Bronchial epithelial cell (primary cell): ENCODE measurements at regions not wholly inside any gene's neighbourhood (a gene's known extent, or its start where the extent isn't known, plus 50 kb on each side); places are given as distances from the start of the nearest gene placed in this dataset.
"Not testable (repeated sequence)": the region's sequence is repeated elsewhere in the genome, so short reads cannot be mapped to it uniquely, and the experiment has no call there.

ENCODE experiments used
- DNase-seq: peaks from one replicate; pipeline ENCODE4 v3.0.0-alpha.2; 2010; ENCODE audit warnings: low read depth
- FAIRE-seq: peaks from 2 replicates; lab custom pipeline; 2011; peaks lifted over from hg19 to GRCh38; lab: Jason Lieb, UNC
- H3K27me3 ChIP-seq: 2 replicates; pipeline ENCODE4 v1.5.1; 2011; ENCODE audit warnings: low read length; ENCODE audit not compliant: control insufficient read depth, insufficient read depth
- H3K36me3 ChIP-seq: 2 replicates; pipeline ENCODE4 v1.5.1; 2011; ENCODE audit warnings: low read length; ENCODE audit not compliant: control insufficient read depth, insufficient read depth
- H3K4me3 ChIP-seq: 2 replicates; pipeline ENCODE4 v1.5.1; 2011; ENCODE audit warnings: mild to moderate bottlenecking, low read depth, low read length, control low read depth
- TF ChIP-seq, protein P1 (sequence below): IDR thresholded peaks from 2 replicates; pipeline ENCODE4 v1.5.1; 2011; ENCODE audit warnings: mild to moderate bottlenecking, moderate library complexity, low read length, control low read depth, inconsistent platforms; ENCODE audit not compliant: insufficient read depth, severe bottlenecking

DNA sequence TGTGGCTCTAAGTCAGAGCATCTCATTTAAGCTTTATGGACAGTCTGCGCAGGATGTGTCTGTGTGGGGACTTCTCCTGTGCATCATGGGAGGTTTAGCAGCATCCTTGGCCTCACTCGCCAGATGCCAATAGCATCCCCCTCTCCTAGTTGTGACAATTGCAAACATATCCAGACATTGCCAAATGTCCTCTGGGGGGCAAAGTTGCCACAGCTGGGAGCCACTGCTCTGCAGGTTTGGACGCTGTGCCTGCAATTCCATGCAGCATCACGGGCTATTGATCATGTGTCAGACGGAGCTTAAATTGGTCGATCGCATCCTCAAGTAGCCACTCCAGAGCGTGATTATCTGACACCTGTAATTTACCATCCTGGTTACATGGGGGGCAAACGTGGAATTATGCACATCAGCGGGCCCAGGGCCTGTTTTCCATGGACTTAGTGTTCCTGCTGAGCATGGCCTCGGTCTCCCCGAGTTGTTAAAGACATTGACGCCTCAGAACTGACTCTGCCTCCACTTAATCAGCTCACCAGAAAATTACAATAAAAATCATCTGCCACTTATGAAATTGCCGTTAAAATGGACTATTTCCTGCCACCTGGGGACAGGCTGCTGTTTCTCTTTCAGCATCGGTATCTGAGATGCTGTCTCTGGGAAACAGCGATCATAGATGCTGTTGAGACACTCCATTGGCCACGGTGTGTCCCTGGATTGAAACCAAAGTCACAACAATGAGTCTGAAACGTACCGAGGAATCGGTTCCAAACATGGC lies 191.9 kb upstream of the SULF2 start:
- not testable (repeated sequence) for H3K27me3 ChIP-seq, H3K4me3 ChIP-seq, DNase-seq, H3K36me3 ChIP-seq, FAIRE-seq

DNA sequence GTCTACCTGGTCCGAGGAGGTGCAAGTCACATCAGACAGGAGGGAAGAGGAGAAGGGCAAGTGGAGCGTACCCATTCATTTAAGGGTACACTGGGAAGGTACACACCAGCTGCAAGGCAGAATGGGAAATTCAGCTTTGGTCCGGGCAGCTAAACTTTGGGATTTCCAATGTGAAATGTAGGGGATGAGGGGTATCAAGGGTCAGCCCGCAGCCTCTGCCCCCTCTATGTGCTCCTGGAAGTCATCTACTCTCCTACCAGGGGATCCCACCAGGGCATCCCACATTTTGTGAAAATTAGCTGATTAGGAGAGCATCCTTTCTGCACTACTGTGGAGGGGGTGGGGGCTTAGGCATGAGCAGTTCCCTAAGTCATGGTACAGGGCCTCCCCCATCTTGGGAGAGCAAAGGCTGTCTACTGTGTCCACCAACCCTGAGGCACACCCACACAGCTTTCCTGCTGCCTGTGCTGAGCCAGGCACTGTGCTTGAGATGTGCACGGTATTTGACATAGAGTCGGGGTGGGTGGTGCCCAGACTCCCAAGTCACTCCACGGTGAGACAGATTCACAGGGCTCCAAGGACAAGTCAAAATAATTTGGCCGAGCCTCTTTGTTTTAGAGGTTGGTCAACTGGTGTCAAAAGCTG lies 189.1 kb upstream of the SULF2 start:
- no peak for FAIRE-seq
- TF ChIP-seq, protein P1, sequence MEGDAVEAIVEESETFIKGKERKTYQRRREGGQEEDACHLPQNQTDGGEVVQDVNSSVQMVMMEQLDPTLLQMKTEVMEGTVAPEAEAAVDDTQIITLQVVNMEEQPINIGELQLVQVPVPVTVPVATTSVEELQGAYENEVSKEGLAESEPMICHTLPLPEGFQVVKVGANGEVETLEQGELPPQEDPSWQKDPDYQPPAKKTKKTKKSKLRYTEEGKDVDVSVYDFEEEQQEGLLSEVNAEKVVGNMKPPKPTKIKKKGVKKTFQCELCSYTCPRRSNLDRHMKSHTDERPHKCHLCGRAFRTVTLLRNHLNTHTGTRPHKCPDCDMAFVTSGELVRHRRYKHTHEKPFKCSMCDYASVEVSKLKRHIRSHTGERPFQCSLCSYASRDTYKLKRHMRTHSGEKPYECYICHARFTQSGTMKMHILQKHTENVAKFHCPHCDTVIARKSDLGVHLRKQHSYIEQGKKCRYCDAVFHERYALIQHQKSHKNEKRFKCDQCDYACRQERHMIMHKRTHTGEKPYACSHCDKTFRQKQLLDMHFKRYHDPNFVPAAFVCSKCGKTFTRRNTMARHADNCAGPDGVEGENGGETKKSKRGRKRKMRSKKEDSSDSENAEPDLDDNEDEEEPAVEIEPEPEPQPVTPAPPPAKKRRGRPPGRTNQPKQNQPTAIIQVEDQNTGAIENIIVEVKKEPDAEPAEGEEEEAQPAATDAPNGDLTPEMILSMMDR: no peak

DNA sequence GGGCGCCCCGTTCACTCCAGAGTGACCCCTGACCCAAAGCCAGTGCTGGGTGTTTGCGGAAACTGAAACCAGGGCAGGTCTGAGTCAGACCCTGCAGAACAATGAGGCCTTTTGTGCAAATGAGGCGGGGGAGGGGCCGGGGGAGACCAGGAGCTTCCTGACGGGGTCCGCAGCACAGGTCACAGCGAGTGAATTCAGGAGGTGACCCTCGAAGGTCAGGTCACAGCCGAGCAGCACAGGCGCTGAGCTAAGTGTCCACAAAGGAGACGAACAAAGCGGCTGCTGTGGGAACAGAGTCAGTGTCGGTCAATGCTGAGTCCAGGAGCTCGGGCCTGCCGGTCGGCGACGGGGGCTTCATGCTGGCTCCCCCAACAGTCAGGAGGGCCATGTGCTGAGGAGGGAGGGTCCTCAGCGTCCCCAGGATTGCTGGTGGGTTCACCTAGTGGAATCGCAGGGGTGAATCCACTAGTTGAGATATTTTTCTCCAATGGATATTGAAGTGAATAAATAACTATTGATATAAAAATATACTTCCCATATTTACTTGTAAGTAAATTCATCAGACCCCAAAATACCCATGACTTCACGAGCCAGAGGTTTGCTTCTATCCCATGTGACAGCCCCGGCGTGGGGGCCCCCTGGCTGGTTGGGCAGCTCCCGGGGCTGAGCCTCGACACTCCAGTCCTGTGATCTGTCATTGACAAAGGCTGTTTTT lies 188.4 kb upstream of the SULF2 start:
- Histone ChIP-seq H3K4me3 (no peak overlapping the region), H3K27me3 (no peaks in the 10 kb centered on the region), H3K36me3 (no peaks in the 10 kb centered on the region)
- TF ChIP-seq, protein P1: no peak
- no peak for FAIRE-seq
- no peak for DNase-seq

More for the DNA sequence above, 189.1 kb upstream of the SULF2 start:
- no peak overlapping the region for H3K4me3 ChIP-seq
- H3K27me3 ChIP-seq: no peaks in the 10 kb centered on the region
- no peak for DNase-seq
- no peaks in the 10 kb centered on the region for H3K36me3 ChIP-seq

DNA sequence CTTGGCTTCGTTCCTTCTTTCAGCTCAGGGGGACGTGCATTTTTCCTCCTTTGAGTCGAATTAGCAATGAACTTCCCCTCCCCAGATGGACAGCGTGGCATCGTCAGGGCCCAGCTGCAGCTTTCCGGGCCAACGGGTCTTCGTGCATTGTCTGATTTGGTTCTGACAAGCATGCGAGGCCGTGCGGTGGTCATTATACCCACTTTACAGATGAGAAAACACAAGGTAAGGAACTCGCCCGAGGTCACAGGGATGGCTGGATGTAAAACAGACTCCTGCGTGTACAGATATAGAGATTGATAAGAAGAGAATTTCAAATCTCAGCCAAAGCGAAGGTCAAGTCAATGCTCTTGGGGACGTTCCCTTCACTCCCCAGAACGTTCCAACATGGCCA lies 187.6 kb upstream of the SULF2 start:
- DNase-seq (no peak), FAIRE-seq (no peak)
- H3K4me3 ChIP-seq: no peak overlapping the region
- H3K27me3 ChIP-seq: no peaks in the 10 kb centered on the region
- no peaks in the 10 kb centered on the region for H3K36me3 ChIP-seq
- TF ChIP-seq, protein P1: no peak

DNA sequence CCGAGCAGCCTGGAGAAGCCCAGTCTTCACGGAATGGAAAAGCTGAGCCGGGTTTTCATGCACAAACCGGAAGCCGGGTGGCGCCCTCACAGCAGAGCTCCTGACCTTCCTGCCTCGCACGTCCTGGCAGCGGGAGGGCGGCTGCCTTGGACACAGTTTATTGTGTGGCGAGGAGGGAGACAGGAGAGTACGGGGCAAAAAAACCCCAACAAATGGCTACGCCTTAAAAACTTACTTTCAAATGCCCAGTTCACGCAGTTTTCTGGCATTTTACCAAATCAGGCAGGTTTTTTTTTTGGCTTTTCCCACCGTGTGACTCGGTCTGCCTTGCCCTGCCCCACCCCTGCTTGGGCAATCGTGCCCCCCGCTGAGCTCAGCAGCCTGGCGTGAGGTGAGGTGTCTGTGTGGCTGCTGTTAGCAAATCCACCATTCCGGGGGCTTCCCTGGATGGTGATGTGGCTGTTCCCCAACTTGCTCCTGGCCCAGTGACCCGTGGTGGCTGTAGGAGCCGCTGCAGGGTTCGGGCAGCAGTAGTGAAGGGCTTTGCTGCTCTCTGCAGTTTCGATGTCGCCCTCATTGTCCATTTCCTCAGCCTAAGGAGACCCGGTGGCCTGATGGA lies 187.1 kb upstream of the SULF2 start:
- H3K36me3 ChIP-seq, FAIRE-seq, H3K27me3 ChIP-seq, DNase-seq, H3K4me3 ChIP-seq: not testable (repeated sequence)
- TF ChIP-seq, protein P1: peak; percentile 32
